ENCODE measurements at regions not wholly inside any gene's neighbourhood (a gene's known extent, or its start where the extent isn't known, plus 50 kb on each side); places are given as distances from the start of the nearest gene placed in this dataset.

GRCh38 chrY:7458301-7459078, 546.9 kb upstream of the AMELY start:
- Mint-ChIP-seq H3K27me3 (no peaks in the 10 kb centered on the region), H3K36me3 (no peaks in the 10 kb centered on the region), H3K4me3 (no peak overlapping the region), H3K9me3 (peaks cover 3% of the 10 kb centered on the region), H3K27ac (no peak overlapping the region), H3K4me1 (no peaks in the 10 kb centered on the region)
- POLR2A ChIA-PET = no interaction called here
- ATAC-seq (ENCODE audit: low read depth) (no peak), DNase-seq (no peak)

- Mint-ChIP-seq H3K27ac (no peak overlapping the region), H3K36me3 (no peaks in the 10 kb centered on the region), H3K4me1 (no peaks in the 10 kb centered on the region), H3K9me3 (peaks cover 3% of the 10 kb centered on the region), H3K4me3 (no peak overlapping the region), H3K27me3 (no peaks in the 10 kb centered on the region)
- POLR2A ChIA-PET = no interaction called here
- DNase-seq = no peak
- ATAC-seq (ENCODE audit: low read depth) = no peak
Measured at GRCh38 chrY:7457286-7458015, 545.9 kb upstream of the AMELY start.

GRCh38 chrY:7455626-7456025, 544.1 kb upstream of the AMELY start:
- Mint-ChIP-seq H3K27ac (no peak overlapping the region), H3K9me3 (peaks cover 3% of the 10 kb centered on the region), H3K4me1 (no peaks in the 10 kb centered on the region), H3K4me3 (no peak overlapping the region), H3K36me3 (no peaks in the 10 kb centered on the region), H3K27me3 (no peaks in the 10 kb centered on the region)
- POLR2A ChIA-PET = no interaction called here
- no peak for ATAC-seq (ENCODE audit: low read depth)
- DNase-seq = no peak

DNA sequence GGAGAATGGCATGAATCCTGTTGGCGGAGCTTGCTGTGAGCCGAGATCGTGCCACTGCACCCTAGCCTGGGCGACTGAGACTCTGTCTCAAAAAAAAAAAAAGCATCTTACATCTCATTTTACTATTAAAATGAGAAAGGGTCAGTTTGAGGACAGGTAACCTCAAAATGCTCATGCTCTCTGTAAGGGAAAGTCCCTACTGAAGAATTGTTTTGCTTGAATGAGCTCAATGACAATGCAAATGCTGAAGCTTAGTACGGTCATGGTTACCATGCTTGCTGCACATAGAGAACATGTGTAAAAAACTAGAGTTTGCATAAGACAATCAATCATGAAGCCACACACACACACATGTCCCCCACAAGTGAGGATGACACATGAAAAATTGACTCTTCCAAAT, 541.8 kb upstream of the AMELY start:
- POLR2A ChIA-PET = no interaction called here
- no peak overlapping the region for H3K27ac Mint-ChIP-seq
- H3K4me3 Mint-ChIP-seq = no peak overlapping the region
- no peak for ATAC-seq (ENCODE audit: low read depth)
- DNase-seq = no peak
- no peaks in the 10 kb centered on the region for H3K4me1 Mint-ChIP-seq
- no peaks in the 10 kb centered on the region for H3K9me3 Mint-ChIP-seq
- H3K36me3 Mint-ChIP-seq = no peaks in the 10 kb centered on the region
- H3K27me3 Mint-ChIP-seq = no peaks in the 10 kb centered on the region

- no peaks in the 10 kb centered on the region for H3K9me3 Mint-ChIP-seq
- ATAC-seq (ENCODE audit: low read depth) (no peak), DNase-seq (no peak)
- no peak overlapping the region for H3K27ac Mint-ChIP-seq
- no peak overlapping the region for H3K4me3 Mint-ChIP-seq
- H3K36me3 Mint-ChIP-seq = no peaks in the 10 kb centered on the region
- H3K27me3 Mint-ChIP-seq = no peaks in the 10 kb centered on the region
- no peaks in the 10 kb centered on the region for H3K4me1 Mint-ChIP-seq
- POLR2A ChIA-PET = no interaction called here
Measured at GRCh38 chrY:7452246-7452645, 540.7 kb upstream of the AMELY start.

GRCh38 chrY:7449860-7450259, 538.3 kb upstream of the AMELY start:
- DNase-seq = no peak
- Mint-ChIP-seq H3K27ac (no peak overlapping the region), H3K9me3 (no peaks in the 10 kb centered on the region), H3K4me3 (no peak overlapping the region), H3K27me3 (no peaks in the 10 kb centered on the region), H3K36me3 (no peaks in the 10 kb centered on the region), H3K4me1 (no peaks in the 10 kb centered on the region)
- ATAC-seq (ENCODE audit: low read depth) = no peak
- POLR2A ChIA-PET = no interaction called here

DNA sequence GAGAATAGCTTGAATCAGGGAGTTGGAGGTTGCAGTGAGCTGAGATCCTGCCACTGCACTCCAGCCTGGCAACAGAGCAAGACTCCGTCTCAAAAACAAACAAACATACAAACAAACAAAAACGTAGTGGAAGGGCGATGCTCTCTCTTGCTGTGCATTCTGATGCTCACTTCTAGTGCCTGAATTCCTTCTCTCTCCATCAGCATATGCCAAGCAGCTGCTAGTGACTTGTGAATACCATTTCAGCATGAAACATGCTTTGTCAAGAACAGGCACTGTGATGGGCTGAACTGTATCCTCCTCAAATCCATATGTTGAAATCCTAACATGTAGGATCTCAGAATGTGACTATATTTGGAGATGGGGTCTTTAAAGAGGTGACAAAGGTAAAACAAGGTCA, 537.1 kb upstream of the AMELY start:
- no peak for ATAC-seq (ENCODE audit: low read depth)
- no peaks in the 10 kb centered on the region for H3K4me1 Mint-ChIP-seq
- no peaks in the 10 kb centered on the region for H3K27me3 Mint-ChIP-seq
- no peak overlapping the region for H3K27ac Mint-ChIP-seq
- no peaks in the 10 kb centered on the region for H3K9me3 Mint-ChIP-seq
- no peak for DNase-seq
- POLR2A ChIA-PET = no interaction called here
- no peak overlapping the region for H3K4me3 Mint-ChIP-seq
- no peaks in the 10 kb centered on the region for H3K36me3 Mint-ChIP-seq

GRCh38 chrY:7447881-7448516, 536.4 kb upstream of the AMELY start:
- no peak overlapping the region for H3K4me3 Mint-ChIP-seq
- H3K4me1 Mint-ChIP-seq = no peaks in the 10 kb centered on the region
- POLR2A ChIA-PET = no interaction called here
- DNase-seq = no peak
- ATAC-seq (ENCODE audit: low read depth) = no peak
- no peaks in the 10 kb centered on the region for H3K36me3 Mint-ChIP-seq
- no peak overlapping the region for H3K27ac Mint-ChIP-seq
- H3K27me3 Mint-ChIP-seq = no peaks in the 10 kb centered on the region
- H3K9me3 Mint-ChIP-seq = no peaks in the 10 kb centered on the region

- Mint-ChIP-seq H3K9me3 (no peaks in the 10 kb centered on the region), H3K36me3 (no peaks in the 10 kb centered on the region), H3K4me3 (no peak overlapping the region), H3K4me1 (no peaks in the 10 kb centered on the region), H3K27ac (no peak overlapping the region), H3K27me3 (no peaks in the 10 kb centered on the region)
- POLR2A ChIA-PET = no interaction called here
- DNase-seq (no peak), ATAC-seq (ENCODE audit: low read depth) (no peak)
Measured at GRCh38 chrY:7444141-7444540, 532.6 kb upstream of the AMELY start.

GRCh38 chrY:7440796-7441530, 529.4 kb upstream of the AMELY start:
- Mint-ChIP-seq H3K4me3 (no peak overlapping the region), H3K27me3 (no peaks in the 10 kb centered on the region), H3K27ac (no peak overlapping the region), H3K9me3 (no peaks in the 10 kb centered on the region), H3K36me3 (no peaks in the 10 kb centered on the region), H3K4me1 (no peaks in the 10 kb centered on the region)
- no peak for DNase-seq
- no peak for ATAC-seq (ENCODE audit: low read depth)
- POLR2A ChIA-PET = no interaction called here

- H3K4me3 Mint-ChIP-seq = no peak overlapping the region
- no peak overlapping the region for H3K27ac Mint-ChIP-seq
- H3K36me3 Mint-ChIP-seq = no peaks in the 10 kb centered on the region
- H3K9me3 Mint-ChIP-seq = no peaks in the 10 kb centered on the region
- no peaks in the 10 kb centered on the region for H3K4me1 Mint-ChIP-seq
- DNase-seq (no peak), ATAC-seq (ENCODE audit: low read depth) (no peak)
- H3K27me3 Mint-ChIP-seq = no peaks in the 10 kb centered on the region
- POLR2A ChIA-PET = no interaction called here
Measured at GRCh38 chrY:7437086-7437485, 525.5 kb upstream of the AMELY start.

- POLR2A ChIA-PET = no interaction called here
Measured at GRCh38 chrY:7433817-7434809, 522.6 kb upstream of the AMELY start.

GRCh38 chrY:7419165-7419564, 507.6 kb upstream of the AMELY start:
- H3K9me3 Mint-ChIP-seq = no peaks in the 10 kb centered on the region
- H3K36me3 Mint-ChIP-seq = no peaks in the 10 kb centered on the region
- H3K4me1 Mint-ChIP-seq = no peaks in the 10 kb centered on the region
- POLR2A ChIA-PET = no interaction called here
- H3K4me3 Mint-ChIP-seq = no peak overlapping the region
- DNase-seq (no peak), ATAC-seq (ENCODE audit: low read depth) (no peak)
- H3K27ac Mint-ChIP-seq = no peak overlapping the region
- no peaks in the 10 kb centered on the region for H3K27me3 Mint-ChIP-seq

More at GRCh38 chrY:7433817-7434809, 522.6 kb upstream of the AMELY start:
- DNase-seq (no peak), ATAC-seq (ENCODE audit: low read depth) (no peak)
- Mint-ChIP-seq H3K4me3 (no peak overlapping the region), H3K4me1 (no peaks in the 10 kb centered on the region), H3K27ac (no peak overlapping the region), H3K27me3 (no peaks in the 10 kb centered on the region), H3K36me3 (no peaks in the 10 kb centered on the region), H3K9me3 (no peaks in the 10 kb centered on the region)

Data from activated naive CD8-positive, alpha-beta T cell treated with anti-CD3 and anti-CD28 coated beads, Interleukin-2, amount 10 ng/mL, durations not matched to agents 7 days and 5 days (primary cell).